Stimulated activated CD4-positive, alpha-beta T cell treated with anti-CD3 and anti-CD28 coated beads, Interleukin-1b, Interleukin-23, amount 100 ng/mL, for 1 hour (primary cell): ENCODE measurements at regions not wholly inside any gene's neighbourhood (a gene's known extent, or its start where the extent isn't known, plus 50 kb on each side); places are given as distances from the start of the nearest gene placed in this dataset.

ENCODE experiments used
- DNase-seq, 2 donors: peaks; one replicate each; pipeline ENCODE4 v3.0.0-alpha.2; 2020; ENCODE audit warnings: low read depth in 2 of 2

DNA sequence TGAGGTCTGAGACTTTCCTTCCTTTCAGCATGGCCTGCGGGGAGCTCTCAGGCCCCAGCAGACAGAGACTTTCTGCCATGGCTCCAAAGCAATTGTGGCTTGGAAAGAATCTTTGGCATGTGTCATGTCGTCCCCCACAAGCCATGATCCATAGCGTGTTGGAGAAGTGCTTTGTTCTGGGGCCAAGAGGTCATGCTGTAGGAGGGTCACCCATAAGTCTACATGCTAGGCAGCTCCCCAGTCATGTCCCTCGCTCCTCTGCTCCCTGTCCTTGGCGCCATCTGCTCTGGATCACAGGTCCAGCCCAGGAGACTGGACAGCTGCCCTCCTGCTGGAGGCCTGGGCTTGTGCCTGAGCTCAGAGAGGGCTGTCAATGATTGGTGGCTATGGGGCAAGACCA is 78.8 kb upstream of the LCLAT1 start:
- no peak for DNase-seq

DNA sequence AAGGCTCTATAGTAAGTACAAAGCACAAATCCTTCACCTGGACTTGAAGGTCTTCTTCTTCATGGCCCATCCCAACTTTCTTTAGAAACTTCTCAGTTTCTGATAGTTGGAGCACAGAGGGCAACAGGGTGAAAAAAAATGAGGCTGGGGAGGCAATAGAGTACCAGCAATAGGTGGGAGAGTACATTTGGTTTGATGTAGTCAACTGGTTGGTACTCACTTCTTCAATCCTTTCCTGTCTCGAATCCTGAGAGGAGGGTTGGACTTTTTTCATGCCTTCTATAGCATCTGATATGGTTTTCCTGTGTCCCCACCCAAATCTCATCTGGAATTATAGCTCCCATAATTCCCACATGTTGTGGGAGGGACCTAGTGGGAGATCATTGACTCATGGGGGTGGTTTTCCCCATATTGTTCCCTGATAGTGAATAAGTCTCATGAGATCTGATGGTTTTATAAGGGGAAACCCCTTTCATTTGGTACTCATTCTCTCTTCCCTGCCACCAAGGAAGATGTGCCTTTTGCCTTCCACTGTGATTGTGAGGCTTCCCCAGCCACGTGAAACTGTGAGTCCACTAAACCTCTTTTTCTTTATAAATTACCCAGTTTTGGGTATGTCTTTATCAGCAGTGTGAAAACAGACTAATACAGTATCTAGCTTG is 75.9 kb upstream of the LCLAT1 start:
- no peak for DNase-seq

DNA sequence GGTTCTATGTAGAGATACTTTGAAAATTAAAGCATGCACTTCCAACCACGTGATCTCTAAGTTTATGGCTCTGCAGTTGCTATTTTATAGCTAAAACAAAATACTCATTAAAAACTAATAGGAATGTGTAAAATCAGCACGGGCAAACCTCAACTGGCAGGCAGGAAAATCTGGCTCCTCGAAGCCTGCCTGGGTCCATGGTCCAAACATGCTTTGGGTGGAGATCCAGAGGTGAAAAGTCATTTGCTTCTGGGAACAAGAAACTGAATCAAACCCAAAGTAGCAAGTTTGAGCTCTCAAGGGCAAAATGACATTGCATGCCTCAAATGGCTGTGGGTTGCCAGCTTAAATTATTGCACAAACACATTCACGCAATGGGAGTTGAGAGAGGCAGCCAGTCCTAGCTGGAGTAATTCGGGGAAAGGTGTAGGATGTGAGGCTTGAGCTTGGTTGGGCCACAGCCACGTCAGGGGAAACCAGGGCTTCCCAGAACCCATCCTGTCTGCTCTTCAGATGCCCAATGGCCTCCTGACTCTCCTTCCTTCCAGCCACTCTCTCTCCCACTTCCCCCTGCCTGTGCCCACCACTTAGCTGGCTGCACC is 75.2 kb upstream of the LCLAT1 start:
- no peak for DNase-seq

DNA sequence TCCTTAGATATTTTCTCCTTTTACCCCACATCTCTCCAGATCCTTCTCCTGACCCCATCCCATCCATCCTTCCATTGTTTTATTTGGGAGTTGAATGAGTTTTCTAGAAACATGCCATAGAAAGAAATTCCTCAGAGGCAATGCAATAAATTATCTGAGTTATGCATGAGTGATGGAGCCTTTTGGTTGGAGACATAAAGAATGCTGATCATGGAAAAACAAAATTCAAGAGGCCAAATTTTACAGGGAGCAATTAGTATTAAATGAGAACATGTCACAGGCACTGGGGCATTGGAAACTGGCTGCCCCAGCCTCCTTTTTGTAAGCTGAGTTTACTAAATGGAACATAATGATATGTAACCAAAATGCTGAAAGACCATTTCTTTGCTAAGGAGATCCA is 74.2 kb upstream of the LCLAT1 start:
- DNase-seq = no peak

DNA sequence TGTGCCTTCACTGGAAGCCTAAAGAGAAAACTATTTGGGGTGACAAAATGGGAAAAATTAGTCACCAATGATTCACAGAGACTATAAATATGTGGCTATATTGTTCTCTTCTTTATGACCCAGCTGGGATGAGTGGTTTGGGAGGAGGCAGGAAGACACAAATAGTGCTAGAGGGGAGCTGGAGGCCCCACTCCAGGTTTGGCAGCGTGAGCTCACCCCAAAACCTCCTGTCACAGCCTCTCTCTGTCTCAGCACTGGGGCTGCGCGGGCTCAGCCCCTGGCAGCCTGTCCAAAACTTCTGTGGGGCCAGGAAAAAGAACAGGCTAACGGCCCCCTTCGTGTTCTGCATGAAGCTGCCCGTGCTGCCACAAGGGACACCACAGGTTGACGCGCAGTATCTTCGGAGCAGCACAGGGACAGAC is 73.2 kb upstream of the LCLAT1 start:
- no peak for DNase-seq

DNA sequence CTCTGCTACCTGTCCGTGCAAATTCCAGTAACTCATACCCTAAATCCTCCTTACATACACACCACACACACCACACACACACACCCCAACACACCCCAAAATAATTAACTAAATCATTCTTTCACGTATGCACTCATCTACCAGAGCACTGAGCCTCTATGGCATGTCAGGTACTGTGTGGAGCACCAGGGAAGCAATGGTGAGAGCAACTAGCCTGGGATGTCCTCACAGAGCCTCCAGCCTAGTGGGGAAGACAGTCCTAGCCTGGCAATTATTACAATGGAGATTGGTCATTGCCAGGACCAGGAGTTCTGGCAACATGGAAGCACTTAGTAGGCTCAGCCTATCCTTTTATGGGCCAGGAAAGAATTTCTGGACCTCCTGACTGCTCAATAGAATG is 72.7 kb upstream of the LCLAT1 start:
- DNase-seq = no peak

DNA sequence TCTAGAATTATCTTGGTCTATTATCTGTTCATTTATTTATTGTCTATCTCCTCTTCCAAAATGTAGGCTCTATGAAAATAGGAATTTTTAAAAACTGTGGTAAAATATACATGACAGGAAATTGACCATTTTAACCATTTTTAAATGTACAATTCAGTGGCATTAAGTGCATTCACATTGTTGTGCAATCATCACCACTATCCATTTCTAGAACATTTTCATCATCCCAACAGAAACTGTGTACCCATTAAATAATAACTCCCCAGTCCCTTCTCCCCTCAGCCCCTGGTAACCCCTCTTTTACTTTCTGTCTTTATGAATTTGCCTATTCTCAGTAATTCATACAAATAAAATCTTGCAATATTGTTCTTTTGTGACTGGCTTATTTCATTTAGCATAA is 71.1 kb upstream of the LCLAT1 start:
- DNase-seq = no peak

DNA sequence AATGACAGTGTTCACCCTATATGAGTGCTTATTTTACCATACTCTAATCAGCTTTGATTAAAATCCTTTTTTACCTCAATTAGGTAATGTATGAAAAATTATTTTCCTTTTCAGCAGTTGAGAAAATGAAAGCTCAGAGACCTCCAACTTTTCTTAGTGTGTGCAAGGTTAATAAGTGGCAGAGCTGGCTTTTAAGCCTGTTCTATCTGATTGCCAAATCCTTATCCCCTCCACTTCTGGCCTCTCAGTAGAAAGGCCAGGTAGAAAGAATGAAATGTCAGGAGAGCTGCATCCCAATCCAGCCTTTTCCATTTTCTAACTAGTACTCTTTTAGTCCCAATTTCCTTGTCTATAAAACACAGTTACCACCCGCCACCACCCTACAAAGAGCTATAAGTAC is 67.6 kb upstream of the LCLAT1 start:
- DNase-seq = no peak

DNA sequence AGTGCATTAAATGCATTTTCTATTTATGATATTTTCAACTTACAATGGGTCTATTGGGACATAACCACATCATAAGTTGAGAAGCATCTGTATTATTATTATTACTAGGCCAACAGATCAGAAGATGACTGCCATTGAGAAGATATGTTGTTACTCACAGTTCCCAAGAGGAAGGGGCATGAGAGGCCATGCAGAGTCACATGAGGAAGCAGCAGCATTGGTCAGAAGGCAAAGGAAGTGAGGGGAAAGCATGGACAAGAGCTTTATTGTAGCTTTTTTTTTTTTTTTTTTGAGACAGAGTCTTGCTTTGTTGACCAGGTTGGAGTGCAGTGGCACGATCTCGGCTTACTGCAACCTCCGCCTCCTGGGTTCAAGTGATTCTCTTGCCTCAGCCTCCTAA is 66.2 kb upstream of the LCLAT1 start:
- DNase-seq = no peak

DNA sequence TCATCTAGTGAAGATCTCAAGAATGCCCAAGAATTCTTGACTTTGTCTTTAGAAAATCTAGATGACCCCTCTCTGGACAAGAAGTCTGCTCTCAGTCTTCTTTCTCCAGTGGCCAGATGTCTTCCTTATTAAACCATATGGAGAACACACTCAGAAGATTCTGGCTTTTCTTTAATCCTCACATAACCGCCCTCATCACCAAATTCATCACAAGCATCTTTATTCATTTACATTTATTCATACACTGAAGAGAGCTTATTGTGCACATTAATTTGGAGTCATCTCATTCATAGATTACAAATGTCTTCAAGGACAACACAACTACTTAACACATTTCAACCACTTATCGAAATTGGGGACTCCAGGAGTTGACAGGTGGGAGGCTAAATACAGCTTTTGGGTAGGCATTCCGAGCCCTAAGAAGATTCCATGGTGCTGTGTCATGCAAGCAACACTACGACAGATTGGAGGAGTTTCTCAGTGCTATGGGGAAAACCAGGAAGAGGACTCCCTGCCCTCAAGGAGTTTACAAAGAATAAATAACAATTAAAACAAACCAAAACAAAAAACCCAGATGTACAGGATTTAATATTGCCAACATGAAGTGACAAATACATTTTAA is 64.8 kb upstream of the LCLAT1 start:
- no peak for DNase-seq

DNA sequence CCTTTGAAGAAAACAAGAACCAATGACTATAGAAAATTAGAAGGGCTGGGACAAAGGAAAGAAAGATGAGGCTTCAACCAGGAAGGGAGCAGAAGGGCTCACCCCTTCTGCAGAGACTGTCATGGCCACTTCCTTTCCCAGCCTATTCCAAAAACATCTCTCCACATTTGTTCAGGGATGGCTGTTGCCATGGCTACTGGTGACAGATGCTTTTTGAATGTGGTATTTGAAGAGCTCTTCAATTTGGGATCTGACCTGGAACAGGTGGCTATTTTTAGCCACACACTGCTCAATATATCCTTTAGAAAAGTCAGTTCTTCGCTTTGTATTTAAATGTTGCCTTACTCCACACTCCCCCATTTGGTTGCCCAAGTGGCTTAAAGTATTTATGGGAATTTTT is 64.1 kb upstream of the LCLAT1 start:
- no peak for DNase-seq

DNA sequence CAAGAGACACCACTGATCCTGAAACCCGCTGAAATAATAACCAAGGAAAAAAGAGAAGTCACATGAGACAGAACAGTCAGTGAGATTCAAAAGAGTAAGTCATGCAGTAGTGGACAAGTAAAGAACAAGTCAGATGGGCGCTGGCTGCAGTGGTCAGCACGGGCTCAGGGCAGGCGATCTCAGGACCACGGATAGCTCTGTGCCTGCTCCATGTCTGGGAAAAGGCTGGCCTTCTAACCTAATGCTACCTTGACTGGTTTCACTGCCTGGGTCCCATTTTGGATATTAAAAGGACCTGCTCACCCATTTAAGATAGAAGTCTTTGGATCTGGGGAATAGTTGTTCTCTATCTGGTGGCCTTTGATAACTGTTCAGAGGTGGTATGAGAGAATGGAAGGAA is 61.7 kb upstream of the LCLAT1 start:
- DNase-seq = no peak

DNA sequence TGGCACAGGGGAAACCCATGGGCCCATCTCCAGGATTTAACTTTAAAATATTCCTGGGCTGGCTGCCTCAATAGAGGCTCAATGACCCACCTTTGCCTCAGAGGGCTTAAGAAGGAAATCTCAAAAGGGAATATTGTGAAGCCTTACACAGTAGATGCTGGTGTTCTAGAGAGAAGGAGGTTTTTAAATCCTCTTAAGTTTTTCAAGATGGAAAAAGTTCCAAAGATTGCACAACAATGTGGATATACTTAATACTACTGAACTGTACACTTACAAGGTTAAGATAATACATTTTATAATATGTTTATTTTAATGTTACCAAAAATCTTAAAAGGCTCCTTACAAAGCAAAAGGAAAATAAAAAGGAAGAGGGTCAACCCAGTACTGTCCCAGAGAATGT is 54.9 kb upstream of the LCLAT1 start:
- no peak for DNase-seq

DNA sequence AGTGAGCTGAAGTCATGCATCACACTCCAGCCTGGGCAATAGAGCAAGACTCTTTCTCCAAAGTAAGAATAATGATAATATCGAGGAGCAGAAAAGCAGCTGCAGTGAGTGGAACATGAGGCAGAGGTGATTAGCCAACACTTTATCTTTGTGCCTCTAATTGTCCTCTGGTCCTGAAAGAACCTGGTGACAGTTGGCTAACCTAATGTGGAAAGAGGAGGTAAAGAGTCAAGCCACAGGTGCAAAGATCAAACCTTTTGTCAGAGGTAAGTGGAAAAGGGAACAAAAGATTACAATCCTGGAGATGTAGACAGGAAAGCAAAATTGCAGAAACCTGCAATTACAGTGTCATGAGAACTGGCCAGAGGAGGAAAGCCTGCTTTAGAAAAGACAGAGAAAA is 53.5 kb upstream of the LCLAT1 start:
- DNase-seq = no peak

DNA sequence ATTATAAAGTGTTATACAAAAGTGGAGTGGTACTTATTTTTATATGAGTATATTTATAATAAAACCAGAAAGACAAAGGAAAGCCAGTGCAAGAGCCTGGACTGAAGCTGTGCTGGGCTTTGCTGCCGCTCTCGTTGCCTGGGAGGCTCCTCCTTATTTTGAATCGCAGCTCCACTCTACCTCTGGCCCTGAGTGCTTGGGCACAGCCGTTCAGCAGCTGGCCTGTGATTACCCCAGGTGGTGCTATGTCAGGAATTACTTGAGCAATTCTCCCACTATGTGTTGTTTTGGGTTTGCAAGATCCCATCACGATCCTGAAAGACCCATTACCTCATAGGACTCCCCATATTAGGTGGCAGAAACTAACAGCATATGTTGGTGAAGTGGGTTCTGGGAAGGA is 53.0 kb upstream of the LCLAT1 start:
- no peak for DNase-seq

DNA sequence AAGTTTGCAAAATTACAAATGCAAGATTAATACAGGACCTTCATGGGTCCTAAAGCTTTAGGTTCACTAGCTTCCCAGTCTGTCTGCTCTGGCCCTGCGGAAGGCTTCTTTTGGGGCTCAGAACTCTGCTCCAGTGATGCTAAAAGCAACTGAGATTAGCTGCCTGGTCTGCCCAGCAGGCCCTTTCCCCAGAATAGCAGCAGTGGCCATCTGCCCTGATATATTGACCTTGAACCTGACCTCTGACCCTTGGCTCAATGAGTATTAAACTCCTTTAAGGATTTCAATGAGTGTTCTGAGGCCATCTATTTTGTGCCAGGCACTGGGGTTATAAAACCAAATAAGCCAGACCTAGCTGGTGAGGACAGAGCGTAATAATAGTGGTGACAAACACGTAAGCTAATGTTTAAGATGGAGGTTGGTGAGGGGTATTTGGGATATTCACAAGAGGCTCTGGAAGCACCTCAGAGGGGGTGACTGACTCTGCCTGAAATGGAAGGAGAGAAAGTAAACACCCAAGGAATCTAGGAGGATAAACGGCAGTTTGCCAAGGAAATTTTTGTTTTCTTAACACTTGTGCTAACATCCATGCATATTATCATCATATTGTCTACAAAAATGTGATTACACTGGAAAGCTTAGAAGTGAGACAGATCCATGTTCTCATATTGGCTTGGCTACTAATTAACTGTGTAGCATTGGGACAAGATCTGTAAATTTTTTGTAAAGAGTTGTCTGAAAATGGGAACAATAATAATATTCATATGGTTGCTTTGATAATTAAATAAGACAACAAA is 50.4 kb upstream of the LCLAT1 start:
- no peak for DNase-seq
